Esophagus squamous epithelium (tissue), 5 donors: ENCODE measurements at regions not wholly inside any gene's neighbourhood (a gene's known extent, or its start where the extent isn't known, plus 50 kb on each side); places are given as distances from the start of the nearest gene placed in this dataset.

ENCODE experiments used
- DNase-seq: peaks from one replicate; lab custom pipeline; 2025; lab: John Stamatoyannopoulos, UW
- H3K27ac ChIP-seq, 4 donors: fragments of 200-600 bp; sonication (generic); one replicate each; pipeline ENCODE4 v1.5.1; 2016 to 2019; ENCODE audit warnings: mild to moderate bottlenecking in 1 of 4
- H3K27me3 ChIP-seq, 4 donors: fragments of 200-600 bp; sonication (generic); 1 replicate in 3 of 4; 2 replicates in 1 of 4; pipeline versions ENCODE4 v1.5.1 to v1.6.0; 2017 to 2021; ENCODE audit warnings: antibody characterized with exemption in 1 of 4
- H3K36me3 ChIP-seq, 3 donors: fragments of 200-600 bp; sonication (generic); one replicate each; pipeline ENCODE4 v1.5.1; 2016 to 2019
- H3K4me1 ChIP-seq, 3 donors: fragments of 200-600 bp; sonication (generic); one replicate each; pipeline ENCODE4 v1.5.1; 2017 to 2019
- H3K4me3 ChIP-seq, 4 donors: fragments of 200-600 bp; sonication (generic); 1 replicate in 3 of 4; 2 replicates in 1 of 4; pipeline ENCODE4 v1.5.1; 2016 to 2019; ENCODE audit warnings: mild to moderate bottlenecking in 2 of 4, moderate library complexity in 1 of 4
- H3K9me3 ChIP-seq, 3 donors: fragments of 200-600 bp; sonication (generic); one replicate each; pipeline ENCODE4 v1.5.1; 2016 to 2019
- POLR2A ChIP-seq, 4 donors: fragments of 450-650 bp; IDR thresholded peaks; one replicate each; pipeline ENCODE4 v1.6.1; 2017; ENCODE audit warnings: antibody characterized with exemption in 4 of 4, mild to moderate bottlenecking in 4 of 4, moderate library complexity in 3 of 4
- WGBS, 2 donors: methylation state at CpG; one replicate each; pipeline ENCODE4 v1.1.5; 2018; 5-methylcytosine and 5-hydroxymethylcytosine counted together
- intact Hi-C: fragments of 100-400 bp; cut with DNase I; formaldehyde crosslinking; loops from one replicate; pipeline ENCODE4 v1.15.0; 2022
- TF ChIP-seq, protein P1 (sequence below), 6 experiments: fragments of 450-650 bp in 4 of 6; fragments of 200-600 bp in 2 of 6; sonication (generic) in 2 of 6; IDR thresholded peaks; one replicate each; pipeline ENCODE4 v1.5.1; 2016 to 2019; ENCODE audit warnings: antibody characterized with exemption in 6 of 6, mild to moderate bottlenecking in 4 of 6, moderate library complexity in 4 of 6
- donor health status: DM: yes; HTN: yes; CAD: no.

DNA sequence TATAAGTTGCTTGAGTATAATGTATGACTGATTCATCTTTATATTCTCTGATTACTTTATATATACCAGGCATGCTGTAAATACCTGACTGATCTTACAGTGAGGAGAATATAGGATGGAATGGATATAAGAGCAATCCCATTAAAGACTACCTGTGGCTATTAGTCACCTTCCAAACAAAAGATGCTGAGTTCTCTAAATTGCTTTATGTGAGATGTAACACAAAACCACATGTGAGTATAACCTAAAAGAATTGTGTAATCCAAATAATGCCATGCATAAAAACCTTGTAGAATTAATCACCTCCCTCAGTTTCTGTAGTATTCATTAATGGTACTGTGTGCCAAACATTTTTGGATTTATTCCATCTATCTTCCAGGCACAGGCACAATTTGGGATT is 134.6 kb upstream of the LRRC7 start:
- no peak overlapping the region for H3K27ac ChIP-seq
- H3K9me3 ChIP-seq = no peaks in the 10 kb centered on the region
- DNase-seq = no peak
- intact Hi-C loops = no loop called here
- no peaks in the 10 kb centered on the region for H3K27me3 ChIP-seq
- no peak for TF ChIP-seq POLR2A (IDR thresholded peaks at IDR 0.05)
- TF ChIP-seq, protein P1, sequence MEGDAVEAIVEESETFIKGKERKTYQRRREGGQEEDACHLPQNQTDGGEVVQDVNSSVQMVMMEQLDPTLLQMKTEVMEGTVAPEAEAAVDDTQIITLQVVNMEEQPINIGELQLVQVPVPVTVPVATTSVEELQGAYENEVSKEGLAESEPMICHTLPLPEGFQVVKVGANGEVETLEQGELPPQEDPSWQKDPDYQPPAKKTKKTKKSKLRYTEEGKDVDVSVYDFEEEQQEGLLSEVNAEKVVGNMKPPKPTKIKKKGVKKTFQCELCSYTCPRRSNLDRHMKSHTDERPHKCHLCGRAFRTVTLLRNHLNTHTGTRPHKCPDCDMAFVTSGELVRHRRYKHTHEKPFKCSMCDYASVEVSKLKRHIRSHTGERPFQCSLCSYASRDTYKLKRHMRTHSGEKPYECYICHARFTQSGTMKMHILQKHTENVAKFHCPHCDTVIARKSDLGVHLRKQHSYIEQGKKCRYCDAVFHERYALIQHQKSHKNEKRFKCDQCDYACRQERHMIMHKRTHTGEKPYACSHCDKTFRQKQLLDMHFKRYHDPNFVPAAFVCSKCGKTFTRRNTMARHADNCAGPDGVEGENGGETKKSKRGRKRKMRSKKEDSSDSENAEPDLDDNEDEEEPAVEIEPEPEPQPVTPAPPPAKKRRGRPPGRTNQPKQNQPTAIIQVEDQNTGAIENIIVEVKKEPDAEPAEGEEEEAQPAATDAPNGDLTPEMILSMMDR (IDR thresholded peaks at IDR 0.05) = no peak
- no peak overlapping the region for H3K4me3 ChIP-seq
- no peaks in the 10 kb centered on the region for H3K4me1 ChIP-seq
- H3K36me3 ChIP-seq = no peaks in the 10 kb centered on the region

DNA sequence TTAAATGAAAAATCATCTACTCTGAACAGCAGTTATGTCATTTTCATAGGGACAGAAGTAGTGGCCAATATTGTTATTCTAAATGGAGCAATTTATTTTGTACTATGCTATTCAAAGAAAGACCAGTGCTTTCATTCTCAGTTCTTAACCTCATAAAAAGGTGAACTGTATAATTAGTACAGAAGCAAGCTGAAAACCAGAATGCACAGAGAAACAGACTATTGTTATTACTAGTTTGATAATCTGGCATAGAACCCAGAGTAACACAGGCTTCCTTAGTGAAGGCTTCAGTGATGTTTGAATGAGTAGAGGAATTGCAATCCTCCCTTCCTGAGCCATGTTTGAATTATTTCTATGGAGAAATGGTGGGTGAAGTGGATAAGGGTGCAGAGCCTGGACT is 131.6 kb upstream of the LRRC7 start:
- H3K27me3 ChIP-seq = no peaks in the 10 kb centered on the region
- no peak overlapping the region for H3K27ac ChIP-seq
- TF ChIP-seq POLR2A (IDR thresholded peaks at IDR 0.05) = no peak
- TF ChIP-seq, protein P1 (IDR thresholded peaks at IDR 0.05) = no peak
- no peaks in the 10 kb centered on the region for H3K9me3 ChIP-seq
- H3K4me3 ChIP-seq = no peak overlapping the region
- intact Hi-C loops = no loop called here
- no peaks in the 10 kb centered on the region for H3K4me1 ChIP-seq
- DNase-seq = no peak
- no peaks in the 10 kb centered on the region for H3K36me3 ChIP-seq

DNA sequence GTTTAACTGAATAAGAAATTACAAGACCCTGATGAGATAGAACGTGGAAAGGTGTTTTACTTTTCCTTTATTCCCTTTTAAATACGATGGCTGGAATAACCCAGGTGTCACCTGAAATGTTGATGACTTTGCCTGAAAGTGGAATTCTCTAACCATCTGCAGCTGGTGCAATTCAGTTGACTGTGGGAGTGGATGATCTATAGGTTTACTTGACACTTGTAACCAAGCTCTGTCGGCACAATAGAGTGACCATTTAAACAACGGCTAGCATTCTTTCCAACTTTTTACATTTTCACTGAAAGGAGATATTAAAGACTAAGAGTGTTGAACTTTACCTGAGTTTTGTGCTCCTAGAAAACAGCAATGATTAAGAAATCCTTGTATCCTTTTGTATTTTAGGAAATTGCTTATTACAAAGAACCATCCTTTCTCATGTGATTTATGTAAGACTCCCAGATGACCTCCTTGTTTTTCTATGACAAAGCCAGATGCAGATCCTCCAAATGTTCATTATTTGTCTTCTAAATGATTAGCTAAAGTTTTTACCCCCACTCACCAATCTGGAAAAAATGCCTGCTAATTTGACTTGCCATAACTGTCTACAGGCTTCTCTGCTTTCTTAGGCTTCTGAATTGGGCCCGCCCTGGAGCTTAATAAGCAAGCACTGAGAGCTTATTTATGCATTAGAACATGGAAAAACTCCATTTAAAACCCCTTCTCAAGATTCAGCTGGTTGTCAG is 129.5 kb upstream of the LRRC7 start:
- Histone ChIP-seq H3K4me3 (no peak overlapping the region), H3K27me3 (no peaks in the 10 kb centered on the region), H3K4me1 (no peaks in the 10 kb centered on the region), H3K9me3 (no peaks in the 10 kb centered on the region), H3K36me3 (no peaks in the 10 kb centered on the region), H3K27ac (no peak overlapping the region)
- TF ChIP-seq, protein P1 (IDR thresholded peaks at IDR 0.05) = no peak
- TF ChIP-seq POLR2A (IDR thresholded peaks at IDR 0.05) = no peak
- intact Hi-C loops = no loop called here
- WGBS, 2 donors = 42 to 43% methylated on average over 5 of the region's 5 CpGs
- no peak for DNase-seq

DNA sequence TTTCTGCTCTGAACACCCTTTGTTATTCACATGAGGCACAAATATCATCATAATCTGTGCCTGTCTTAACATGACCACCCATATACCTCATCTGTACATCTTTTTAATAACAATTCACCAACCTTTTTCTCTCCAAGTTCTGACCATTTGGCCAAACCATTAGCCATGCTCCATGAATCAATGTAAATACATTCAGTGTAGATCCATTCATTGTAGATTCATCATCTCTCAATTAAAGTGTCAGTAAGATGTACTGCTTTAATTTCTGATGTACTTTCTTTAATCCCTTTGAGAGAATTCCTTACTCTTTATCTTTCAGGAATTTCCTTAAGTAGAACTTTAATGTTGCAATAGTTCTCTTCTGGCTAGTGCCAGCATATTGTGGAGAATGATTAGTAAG is 126.2 kb upstream of the LRRC7 start:
- TF ChIP-seq, protein P1 (IDR thresholded peaks at IDR 0.05) = no peak
- TF ChIP-seq POLR2A (IDR thresholded peaks at IDR 0.05) = no peak
- Histone ChIP-seq H3K9me3 (no peaks in the 10 kb centered on the region), H3K4me1 (no peaks in the 10 kb centered on the region), H3K27me3 (no peaks in the 10 kb centered on the region), H3K27ac (no peak overlapping the region), H3K4me3 (no peak overlapping the region), H3K36me3 (no peaks in the 10 kb centered on the region)
- DNase-seq = no peak
- intact Hi-C loops = no loop called here

DNA sequence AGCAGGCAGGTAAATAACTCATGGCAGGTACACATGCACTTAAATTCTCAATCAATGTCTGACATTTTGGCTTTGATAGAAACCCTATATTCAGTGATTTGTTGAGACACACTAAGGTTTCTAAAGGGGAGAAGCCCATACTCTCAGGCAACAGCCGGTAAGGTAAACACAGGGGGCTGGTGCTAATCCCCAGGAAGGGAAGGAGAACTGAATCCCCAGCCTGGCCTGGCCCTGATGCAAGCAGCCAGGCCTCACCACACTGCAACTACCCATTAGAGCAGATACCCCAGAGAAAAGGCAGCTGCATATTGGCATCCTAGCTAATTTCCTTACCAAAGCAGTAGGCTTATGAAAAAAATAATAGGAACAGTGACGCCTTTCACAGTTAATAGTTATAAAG is 116.5 kb upstream of the LRRC7 start:
- 64 to 70% methylated on average over 2 of the region's 2 CpGs for WGBS, 2 donors
- no peak overlapping the region for H3K4me3 ChIP-seq
- H3K27me3 ChIP-seq = no peaks in the 10 kb centered on the region
- no peak for DNase-seq
- no peak for TF ChIP-seq POLR2A (IDR thresholded peaks at IDR 0.05)
- TF ChIP-seq, protein P1 (IDR thresholded peaks at IDR 0.05) = no peak
- no peaks in the 10 kb centered on the region for H3K4me1 ChIP-seq
- no peaks in the 10 kb centered on the region for H3K9me3 ChIP-seq
- H3K27ac ChIP-seq = no peak overlapping the region
- intact Hi-C loops = no loop called here
- H3K36me3 ChIP-seq = no peaks in the 10 kb centered on the region
